ENCODE measurements at regions not wholly inside any gene's neighbourhood (a gene's known extent, or its start where the extent isn't known, plus 50 kb on each side); places are given as distances from the start of the nearest gene placed in this dataset.

DNA sequence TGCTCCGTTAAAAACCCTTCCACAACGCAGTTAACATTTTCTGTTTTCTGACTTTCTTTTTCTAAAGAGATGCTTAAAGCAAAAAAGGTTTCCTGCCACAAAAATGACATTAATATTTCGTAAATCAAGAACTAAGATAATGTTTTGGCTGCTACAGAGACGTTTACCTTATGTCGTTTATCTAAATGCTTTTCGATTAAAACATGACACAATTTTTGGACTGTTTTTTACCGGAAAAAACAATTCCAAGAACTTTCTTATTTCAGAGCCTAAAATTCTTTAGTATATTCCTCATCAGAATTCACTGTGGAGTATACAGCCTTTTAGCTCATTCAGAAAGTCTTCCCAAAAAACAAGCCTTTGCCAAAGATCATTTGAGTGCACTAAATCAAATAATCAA is 278.0 kb upstream of the TCF4 start:
- no peak for DNase-seq

DNA sequence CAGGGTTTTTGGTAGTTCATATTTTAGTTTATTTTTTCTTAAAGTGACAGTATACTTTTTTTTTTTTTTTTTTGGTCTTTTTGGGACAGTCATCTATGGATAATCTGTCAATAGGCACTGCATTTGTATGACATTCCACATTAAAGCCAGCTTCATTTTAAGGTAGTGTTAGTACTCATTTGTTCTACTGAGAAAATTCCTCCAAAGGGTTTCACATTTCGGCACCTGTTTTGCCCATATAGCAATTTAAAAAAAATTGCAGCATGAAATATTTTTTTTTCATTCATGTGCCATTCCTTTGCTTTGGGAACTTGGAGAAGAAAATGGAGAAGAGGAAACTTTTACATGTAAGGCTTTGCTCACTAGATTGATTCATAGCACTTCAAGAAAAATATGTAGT is 276.3 kb upstream of the TCF4 start:
- no peak for DNase-seq

DNA sequence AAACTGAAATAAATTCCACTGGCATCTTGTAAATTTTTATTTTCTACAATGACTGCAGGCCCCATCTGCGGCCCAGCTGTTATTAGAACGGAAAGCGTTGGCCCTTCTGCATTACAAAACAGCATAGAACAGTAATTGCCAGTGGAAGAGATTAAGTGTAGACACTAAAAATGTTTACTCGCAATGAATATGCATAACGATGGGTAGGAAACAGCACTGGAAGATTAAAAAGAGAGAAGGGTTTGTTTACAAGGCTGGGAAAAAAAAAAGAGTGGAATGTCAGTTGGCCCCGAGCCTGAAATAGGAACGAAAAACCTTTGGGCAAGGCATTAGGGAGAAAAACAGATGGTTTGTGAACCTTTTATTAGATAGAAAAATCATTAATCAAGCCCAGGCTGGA is 275.9 kb upstream of the TCF4 start:
- DNase-seq: no peak

DNA sequence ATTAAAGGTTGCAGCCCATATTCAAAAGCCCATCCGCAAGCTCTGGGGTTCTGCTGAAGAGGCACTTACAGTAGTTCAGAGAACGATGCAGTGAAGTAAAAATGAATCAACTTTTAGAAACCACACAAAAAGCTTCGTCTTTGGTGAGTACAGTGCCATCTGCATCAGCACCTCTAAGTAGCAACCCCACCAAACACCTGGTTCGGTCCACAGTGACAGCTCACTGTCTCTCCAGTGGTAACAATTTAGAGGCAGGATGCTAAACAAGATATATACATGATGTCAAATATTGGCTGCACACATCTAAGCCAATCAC is 275.4 kb upstream of the TCF4 start:
- DNase-seq: no peak

DNA sequence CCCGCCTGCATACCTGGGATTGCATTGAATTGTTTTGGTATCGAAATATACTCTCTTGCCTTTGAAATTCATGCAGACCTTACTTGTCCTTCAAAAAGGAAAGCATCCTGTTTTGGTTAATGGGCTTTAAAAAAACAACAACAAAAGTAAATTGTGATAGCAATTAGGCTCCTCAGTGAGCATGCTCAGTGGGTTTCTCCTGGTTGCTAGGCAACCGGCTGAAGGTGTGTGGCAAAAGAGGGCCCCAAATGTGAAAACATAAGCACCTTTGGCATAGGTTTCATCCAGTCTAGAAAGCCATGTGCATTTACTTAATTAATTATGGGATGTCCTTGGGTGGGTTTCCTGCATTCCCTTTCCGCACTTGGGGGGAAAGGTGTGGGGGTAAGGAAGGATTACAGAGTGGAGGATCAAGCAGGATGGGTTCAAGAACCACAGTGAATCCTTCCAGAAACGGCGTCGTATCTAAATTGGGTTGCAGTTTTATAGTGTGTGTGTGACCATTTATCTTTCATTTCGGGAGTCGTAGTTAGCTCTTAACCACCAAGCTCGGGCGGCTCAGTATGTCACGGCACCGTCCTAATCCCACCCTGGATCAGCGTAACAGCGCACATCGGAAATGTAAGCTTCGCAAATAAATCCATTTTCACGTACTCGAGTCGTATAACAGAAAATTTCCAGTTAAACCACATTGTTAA is 274.9 kb upstream of the TCF4 start:
- no peak for DNase-seq

DNA sequence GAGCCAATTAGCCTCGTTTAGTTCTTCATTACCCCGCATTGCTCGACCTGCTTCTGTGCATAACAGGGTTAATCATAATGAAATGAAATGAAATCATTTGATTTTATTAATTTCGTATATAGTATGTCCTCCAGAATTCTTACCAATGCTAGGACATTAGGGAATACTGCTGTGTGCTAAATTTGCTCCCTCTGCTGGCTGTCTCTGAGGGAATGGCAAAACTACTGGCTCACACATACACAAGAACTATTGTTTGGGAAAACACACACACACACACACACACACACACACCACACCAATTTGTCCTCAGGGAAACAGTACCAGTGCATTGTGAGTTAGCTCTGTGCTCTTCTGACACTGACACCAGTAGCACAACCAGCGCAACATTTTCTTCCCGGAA is 273.3 kb upstream of the TCF4 start:
- no peak for DNase-seq

DNA sequence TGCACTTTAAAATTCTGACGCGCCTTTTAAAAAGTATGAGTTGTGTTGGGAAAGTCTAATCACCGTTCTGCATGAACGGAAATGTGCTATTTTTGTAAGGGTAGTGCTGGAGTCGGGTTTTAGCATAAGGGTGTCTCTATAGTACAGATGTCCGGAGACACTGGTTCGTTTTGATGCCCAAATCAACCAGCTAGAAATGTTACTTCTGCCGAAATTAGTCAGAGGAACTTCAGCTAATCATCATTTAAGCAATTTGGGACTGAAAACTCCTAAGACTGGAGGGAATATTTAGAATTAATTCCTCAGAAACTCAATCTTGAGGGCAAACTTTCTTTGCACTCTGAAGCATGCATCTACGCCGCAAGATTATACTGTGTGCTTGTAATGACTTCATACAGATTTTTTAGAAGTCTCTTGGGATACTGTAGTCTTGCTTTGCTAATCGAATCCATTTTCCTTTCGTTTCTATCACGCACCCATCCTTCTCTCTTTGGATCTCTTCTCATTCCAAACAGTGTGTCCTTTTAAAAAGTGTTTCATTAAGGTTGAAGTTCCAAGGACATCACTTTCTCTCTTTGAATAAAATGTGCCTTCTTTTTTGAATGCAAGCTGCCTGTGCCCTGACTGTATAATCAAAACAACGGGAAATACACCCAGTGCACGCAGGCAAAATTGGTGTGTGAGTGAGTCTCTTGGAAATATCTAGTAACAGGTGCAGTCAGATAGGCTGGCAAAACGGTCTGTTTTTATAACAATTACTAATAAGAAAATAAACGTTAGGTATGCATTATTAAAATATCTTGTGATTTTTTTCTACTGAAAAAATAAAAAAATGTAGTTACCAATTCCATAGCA is 270.9 kb upstream of the TCF4 start:
- no peak for DNase-seq

DNA sequence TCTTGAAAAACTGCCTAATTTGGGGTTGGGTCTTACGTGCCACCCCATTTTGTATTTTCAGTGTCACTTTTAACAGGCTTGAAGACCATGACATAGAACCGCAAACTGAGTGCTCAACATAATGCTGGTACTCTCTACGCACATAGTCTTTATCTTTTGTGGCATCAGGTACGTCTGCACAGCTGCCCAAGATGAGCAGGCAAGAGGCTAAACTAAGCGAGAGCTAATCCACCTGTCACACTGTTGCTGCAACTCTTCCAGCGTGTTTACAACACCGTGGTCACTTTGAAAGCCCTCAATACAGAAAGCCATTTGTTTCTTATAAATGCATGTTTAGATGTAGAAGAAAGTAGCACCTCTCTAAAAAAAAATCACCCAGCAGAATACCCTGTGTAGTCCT is 270.0 kb upstream of the TCF4 start:
- no peak for DNase-seq

DNA sequence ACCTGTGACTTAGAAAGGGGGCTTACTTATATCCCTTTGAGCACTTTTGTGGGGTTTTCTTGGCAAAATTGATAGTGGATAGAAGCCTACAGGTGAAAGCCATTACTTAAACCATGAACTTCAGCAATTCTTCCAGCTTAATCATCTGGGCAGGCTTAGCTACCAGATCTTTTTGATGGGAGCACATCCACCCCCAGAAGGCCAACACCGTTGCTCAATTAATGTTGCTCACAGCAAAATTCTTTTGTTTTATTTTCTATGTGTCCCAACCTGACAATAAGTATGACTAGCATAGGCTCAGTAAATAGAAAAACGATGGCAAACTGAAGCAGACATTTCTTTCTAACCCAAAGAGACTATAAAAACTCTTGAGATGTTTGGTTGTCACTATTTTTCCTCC is 269.4 kb upstream of the TCF4 start:
- DNase-seq: no peak

DNA sequence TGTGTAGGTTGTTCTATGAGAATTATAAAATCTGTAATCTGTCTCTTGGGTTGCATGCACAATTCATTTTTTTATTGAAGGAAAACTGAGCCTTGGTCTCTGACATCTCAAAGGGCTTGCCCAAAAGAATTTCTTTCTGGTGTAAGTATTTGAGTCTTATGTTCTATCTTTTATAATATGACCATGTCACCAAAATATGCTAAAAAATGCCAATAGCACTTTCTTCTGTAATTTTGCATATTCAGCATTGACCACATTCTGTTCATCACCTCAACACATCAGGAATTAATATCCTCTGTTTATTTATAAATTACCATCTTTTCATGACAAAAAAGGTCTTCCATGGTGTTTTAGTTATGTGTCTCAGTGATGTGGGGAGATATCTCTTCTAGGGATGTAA is 268.7 kb upstream of the TCF4 start:
- no peak for DNase-seq

DNA sequence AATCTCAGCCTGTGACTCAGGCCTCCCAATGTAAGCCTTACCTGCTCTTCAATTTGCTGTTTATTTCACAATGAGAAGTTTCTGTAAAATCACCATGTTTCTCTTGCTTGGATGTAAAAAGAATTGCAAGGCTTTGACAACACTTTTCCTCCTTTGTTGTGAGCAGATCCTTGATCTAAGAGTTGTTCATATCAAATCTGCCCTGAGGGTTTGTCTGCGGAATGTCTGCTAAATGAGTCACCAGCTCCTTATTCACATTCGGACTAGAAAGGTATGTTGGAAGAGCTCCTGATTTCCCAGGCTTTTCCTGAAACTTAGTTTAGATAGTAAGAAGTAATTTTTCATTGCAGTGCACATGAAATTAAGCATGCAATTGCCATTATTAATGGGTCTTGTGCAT is 268.2 kb upstream of the TCF4 start:
- DNase-seq: no peak

DNA sequence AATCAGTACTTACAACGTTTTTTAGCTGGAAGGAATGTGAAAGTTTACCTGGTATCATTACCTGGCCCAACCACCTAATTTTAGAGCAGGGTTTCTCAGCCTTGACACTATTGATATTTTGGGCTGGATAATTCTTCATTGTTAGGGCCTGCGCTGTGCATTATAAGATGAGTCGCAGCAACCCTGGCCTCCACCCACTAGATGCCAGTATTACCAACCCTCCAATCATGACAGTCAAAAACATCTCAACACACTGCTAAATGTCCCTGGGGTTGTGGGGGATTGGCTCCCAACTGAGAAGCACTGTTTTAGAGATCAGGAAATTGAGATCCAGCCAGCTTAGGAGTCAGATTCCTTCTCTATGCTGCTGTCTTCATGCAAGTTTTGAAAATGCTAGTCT is 265.3 kb upstream of the TCF4 start:
- DNase-seq: no peak

DNA sequence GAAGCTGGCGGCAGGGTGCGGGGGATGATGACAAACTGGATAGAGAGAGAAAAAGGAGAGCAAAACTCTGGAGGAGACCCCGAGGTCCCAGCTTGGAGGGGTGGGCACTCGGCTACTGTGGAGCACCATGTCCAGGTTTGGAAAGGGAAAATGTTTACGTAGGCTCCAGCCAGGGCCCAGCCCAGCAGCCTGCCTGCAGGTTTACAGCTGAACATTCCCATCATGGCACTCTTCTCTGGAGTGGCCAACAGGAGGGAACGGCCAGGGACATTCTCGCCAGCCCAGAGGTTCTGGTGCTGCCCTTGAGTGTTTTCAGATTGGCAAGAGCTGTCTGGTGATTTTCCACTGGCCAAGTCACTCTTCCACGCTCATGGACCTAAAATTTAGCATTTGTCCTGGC is 262.9 kb upstream of the TCF4 start:
- DNase-seq: no peak

DNA sequence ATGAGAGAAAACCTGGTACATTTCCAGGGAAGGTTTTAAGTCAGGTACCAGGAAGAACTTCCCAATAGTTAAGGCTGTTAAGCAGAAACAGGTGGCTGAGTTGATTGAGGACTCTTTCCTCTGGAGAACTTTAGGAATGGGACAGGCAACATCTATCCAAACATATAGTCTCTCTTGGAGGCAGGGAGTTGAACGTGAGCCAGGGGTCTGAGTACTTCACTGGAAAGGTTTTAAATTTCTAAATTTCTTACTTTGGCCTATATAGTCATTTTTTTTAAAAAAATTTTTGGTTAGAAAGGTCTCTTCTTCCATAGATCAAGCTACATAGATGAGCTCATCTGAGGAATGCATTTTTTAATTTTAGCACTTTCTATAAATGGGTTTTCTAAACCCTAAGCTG is 261.4 kb upstream of the TCF4 start:
- DNase-seq: no peak

DNA sequence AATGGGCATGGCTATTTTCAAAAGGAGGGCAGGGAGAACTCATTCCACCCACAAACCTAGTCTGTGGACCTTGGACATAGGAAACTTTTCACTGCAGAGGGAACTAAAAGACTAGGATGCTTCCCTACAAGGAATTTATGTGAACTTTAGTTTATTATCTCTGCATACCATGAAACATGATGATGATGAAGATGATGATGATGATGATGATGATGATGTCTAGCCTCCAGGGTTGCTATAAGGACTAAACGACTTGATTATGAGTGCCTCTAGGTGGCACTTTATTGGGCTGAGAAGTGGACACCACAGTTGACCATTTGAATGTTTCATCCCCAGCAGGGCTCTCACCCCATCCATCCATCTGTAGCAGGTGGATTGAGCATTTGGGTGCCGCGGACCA is 260.0 kb upstream of the TCF4 start:
- DNase-seq: no peak

DNA sequence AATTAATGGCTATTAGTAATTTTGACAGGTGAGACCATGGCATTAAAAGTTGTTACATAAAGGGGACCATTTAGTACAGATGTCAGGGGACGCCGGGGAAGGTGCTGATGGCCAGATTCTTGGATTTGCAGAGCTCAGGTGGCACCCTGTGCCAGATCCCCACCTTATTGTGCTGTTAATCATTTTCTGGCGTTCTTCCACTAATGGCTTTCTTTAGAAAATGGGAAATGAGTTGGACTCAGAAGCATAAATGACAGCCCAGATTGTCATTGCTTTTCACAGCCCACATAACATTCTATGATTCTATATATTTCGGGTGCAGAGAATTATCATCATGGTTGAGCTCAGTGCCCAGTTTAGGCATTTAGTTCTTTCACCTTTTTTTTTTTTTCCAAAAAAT is 257.2 kb upstream of the TCF4 start:
- no peak for DNase-seq

DNA sequence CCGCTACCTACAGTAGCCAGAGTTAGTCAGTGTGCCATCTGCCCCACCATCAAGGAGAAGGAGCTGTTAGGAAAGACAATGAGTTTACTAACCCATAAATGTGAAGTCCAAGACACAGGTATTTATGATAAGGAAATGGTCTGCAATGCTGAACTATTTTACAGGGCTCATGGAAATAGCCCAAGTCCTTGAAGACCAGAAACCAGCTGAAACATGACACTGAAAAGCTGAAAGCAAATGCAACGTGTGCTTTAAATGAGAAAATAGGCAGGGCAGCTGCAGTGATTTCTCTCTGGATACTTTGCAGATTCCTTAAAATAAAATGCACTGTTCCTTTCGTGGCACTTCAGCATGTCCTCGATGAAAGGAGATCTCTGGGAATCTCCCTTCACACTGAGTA is 256.4 kb upstream of the TCF4 start:
- DNase-seq: no peak

DNA sequence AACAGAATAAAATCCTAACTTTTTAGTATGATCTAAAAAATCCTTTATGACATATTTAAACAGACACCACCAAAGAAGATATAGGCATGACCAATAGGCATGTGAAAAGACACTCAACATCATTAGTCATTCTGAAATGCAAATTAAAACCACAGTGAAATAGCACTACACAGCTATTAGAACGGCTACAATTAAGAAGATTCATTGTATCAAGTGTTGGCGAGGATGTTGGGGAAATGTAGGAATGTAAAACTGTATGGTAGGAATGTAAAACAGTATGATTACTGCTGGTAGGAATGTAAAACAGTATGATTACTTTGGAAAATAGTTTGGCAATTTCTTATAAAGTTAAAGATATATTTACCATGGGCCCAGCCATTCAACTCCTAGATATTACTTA is 253.3 kb upstream of the TCF4 start:
- DNase-seq: no peak

DNA sequence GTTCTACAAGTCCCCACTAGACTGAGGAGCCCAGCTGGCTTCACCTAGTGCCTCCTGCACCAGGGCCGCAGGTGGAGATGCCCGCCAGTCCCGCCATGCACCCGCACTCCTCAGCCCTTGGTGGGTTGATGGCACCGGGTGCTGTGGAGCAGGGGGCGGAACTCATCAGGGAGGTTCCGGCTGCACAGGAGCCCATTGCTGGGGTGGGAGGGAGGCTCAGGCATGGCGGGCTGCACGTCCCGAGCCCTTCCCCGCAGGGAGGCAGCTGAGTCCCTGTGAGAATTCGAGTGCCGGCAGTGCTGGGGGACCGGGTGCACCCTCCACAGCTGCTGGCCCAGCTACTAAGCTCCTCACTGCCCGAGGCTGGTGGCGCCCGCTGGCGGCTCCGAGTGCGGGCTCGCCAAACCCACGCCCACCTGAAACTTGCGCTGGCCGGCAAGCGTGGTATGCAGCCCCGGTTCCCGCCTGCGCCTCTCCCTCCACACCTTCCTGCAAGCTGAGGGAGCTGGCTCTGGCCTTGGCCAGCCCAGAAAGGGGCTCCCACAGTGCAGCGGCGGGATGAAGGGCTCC is 252.7 kb upstream of the TCF4 start:
- no peak for DNase-seq

DNA sequence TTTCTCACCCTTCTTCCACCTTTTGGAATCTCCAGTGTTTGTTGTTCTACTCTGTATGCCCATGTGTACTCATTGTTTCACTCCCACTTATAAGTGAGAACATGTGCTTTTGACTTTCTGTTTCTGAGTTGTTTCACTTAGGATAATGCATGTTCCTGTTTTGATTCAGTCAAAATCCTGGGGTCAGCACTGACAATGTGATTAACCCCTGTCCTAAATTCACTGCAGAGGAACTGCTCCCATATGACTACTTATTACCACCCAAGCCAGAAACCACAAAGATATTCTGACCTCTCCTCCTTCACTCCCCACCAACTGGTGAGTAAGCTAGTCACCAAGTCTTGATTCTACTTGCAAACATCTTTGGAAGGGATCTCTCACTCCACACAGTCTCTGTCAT is 251.4 kb upstream of the TCF4 start:
- no peak for DNase-seq

DNA sequence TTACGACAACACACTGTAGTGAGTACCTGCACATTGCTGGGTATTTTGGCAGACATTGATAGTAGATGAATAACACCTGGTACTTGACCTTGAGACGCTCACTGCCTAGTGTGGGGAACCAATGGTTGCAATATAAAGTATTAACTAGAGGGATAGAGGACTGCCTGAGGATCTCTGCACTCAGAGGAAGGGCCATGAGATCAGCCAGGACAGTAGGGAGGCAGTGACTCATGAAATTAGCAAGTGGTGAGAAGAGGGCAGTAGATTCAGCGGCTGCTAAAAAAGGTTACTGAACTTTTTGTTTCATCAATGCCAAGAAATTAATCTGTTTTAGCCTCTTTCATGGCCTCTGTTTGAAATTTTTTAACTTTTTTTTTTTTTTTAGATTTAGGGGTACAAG is 250.8 kb upstream of the TCF4 start:
- no peak for DNase-seq

DNA sequence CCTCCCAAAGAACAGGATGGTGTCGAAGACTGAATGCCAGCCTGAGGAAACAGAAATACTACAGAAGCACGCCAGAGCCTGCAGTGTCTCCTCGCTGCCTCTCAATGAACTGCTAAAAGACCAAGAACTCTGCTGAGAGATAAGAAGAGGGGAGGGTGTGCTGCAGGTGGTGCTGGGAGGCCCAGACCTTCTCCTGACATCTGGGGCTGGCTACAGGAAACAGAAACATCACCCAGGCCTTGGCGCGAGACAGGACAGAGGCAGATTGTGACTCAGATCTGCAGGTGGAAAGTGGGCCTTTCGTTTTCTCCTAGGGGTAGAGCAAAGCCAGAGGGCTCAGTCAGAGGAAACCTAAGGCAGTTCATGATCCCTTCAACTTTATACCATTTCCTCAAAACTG is 250.3 kb upstream of the TCF4 start:
- DNase-seq: no peak

DNA sequence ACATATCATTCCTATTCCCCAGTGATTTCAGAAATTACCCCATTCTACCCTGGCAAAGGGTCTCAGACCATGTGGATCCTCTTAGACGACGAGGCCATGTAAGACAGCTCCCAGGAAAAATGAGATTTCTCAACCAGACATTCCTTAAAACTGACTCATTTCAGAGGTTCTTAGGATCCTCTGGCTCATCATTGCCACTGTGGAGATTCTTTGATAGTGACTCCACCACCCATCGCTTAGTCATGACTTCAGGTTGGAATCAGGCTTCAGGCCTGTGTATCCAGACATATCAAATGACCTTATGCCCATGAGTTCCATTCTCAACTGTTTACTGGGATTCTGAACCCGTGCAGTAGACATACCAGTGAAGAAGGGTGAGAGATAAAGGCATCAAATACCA is 245.6 kb upstream of the TCF4 start:
- no peak for DNase-seq

DNA sequence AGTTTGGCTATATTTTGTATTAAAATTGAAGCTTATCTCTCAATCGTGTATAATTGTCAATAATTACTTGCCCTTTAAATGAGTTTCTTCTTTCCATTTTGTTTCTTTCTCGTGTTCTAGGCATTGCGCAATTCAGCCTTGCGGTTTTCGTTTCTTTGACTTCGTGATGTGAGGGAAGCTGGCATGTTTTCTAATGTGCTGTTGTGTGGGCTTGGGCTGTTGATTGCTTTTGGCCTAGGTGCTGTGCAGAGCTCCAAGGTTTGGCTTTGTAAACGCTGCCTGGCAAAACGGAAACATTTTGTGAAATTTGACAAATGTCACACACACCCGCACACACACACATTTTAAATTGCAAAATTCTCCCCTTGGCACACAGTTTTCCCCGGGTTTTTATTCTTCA is 242.6 kb upstream of the TCF4 start:
- DNase-seq: no peak

DNA sequence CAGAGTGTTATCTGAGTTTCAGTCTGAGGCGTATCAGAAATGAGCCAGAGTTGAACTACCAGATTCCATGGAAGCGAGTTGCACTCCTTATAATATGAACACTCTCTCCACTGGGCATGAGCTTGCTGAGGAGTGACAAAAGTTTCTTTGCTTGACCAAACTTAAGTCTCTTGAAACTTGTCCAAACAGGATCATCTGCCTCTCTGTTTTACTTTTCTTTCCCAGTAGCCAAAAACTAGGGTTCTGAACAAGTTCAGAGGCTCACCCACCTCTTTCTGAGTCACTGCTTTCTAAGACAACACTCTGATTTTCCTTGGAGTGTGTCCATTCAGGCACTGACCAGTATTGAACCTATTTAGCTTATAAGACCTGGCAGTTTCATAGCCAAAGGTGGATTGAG is 233.2 kb upstream of the TCF4 start:
- DNase-seq: no peak
